K562 (cell line): ENCODE measurements at regions not wholly inside any gene's neighbourhood (a gene's known extent, or its start where the extent isn't known, plus 50 kb on each side); places are given as distances from the start of the nearest gene placed in this dataset.

Experiments
- CHD1 ChIP-seq: fragments of 200-600 bp; sonication (generic); IDR thresholded peaks from one replicate; pipeline ENCODE4 v1.6.1; 2012; ENCODE audit warnings: mild to moderate bottlenecking, moderate library complexity, low read length, inconsistent platforms
- CTCF ChIP-seq, 3 experiments: IDR thresholded peaks in 2 of 3; conservative IDR thresholded peaks in 1 of 3; 2 replicates each; pipeline ENCODE4 v1.5.1; 2011 to 2012; ENCODE audit warnings: low read length in 3 of 3, mild to moderate bottlenecking in 3 of 3, control low read depth in 2 of 3, improper control_type of control experiment in 1 of 3, inconsistent platforms in 1 of 3, low read depth in 1 of 3, mixed read lengths in 1 of 3, moderate library complexity in 1 of 3; ENCODE audit not compliant: insufficient read depth in 2 of 3
- EGR1 ChIP-seq: fragments of 450-650 bp; conservative IDR thresholded peaks from 2 replicates; pipeline ENCODE4 v1.6.1; 2017; ENCODE audit warnings: mild to moderate bottlenecking
- NR3C1 ChIP-seq: sonication (generic); formaldehyde crosslinking; IDR thresholded peaks from 2 replicates; pipeline ENCODE4 v1.8.1; 2022; ENCODE audit warnings: missing genetic modification reagents
- POLR2G ChIP-seq: fragments of 200-400 bp; formaldehyde crosslinking; IDR thresholded peaks from 2 replicates; pipeline ENCODE4 v1.6.1; 2017; ENCODE audit warnings: low read depth, mild to moderate bottlenecking, antibody characterized with exemption, low read length, moderate library complexity

- no peak for TF ChIP-seq CHD1
- TF ChIP-seq CTCF (IDR thresholded peaks at IDR 0.05 in 2 of 3, conservative IDR thresholded peaks at IDR 0.05 in 1 of 3; ENCODE audit: insufficient read depth in 2 of 3, low read depth in 1 of 3, low read length in 3 of 3), result no peak
- no peak for TF ChIP-seq POLR2G
- no peak for TF ChIP-seq EGR1
- no peak for TF ChIP-seq NR3C1 (CRISPR knock-in tag)
Measured at GRCh38 chr21:33169359-33169758, 60.4 kb upstream of the IFNAR2 start.
